ENCODE measurements at regions not wholly inside any gene's neighbourhood (a gene's known extent, or its start where the extent isn't known, plus 50 kb on each side); places are given as distances from the start of the nearest gene placed in this dataset.

DNA sequence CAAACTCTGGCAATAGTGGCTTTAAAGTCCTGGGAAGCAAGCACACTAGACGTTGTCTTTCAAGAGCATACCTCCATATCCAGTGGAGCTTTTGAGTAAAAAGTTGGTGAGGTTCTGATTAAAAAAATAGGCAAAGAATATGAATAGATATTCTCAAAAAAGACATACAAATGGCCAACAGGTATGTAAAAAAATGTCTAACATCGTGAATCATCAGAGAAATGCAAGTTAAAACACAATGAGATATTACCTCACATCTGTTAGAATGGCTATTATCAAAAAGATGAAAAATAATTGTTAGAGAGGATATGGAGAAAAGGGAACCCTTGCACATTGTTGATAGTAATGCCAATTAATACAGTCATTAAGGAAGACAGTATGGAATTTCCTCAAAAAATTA is 407.1 kb downstream of the MDFIC start (continued):
- TF ChIP-seq ZBTB1 (tag by site-specific recombination; IDR thresholded peaks at IDR 0.05): no peak
- no peak for TF ChIP-seq ZNF221 (tag by site-specific recombination; IDR thresholded peaks at IDR 0.05; ENCODE audit: borderline replicate concordance)

DNA sequence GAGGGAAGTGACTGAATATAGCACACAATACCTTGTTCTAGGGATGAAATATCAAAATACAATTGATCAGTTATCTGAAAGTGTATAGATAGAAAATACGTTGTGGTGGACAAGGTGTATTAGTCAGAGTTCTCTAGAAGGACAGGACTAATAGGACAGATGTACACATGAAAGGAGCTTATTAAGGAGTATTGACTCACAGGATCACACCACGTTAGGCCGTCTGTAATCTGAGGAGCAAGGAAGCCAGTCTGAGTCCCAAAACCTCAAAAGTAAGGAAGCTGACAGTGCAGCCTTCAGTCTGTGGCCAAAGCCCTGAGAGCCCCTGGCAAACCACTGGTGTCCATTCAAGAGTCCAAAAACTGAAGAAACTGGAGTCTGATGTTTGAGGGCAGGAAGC is 406.1 kb downstream of the MDFIC start:
- CTCF ChIA-PET: no interaction called here

More for the DNA sequence above, 406.1 kb downstream of the MDFIC start:
- H3K4me1 ChIP-seq (ENCODE audit: control insufficient read depth, insufficient read depth, low read length): no peaks in the 10 kb centered on the region
- no peak overlapping the region for H3K27ac ChIP-seq (ENCODE audit: extremely low read depth, low read depth, low read length)
- H3K9me3 ChIP-seq (ENCODE audit: control insufficient read depth, insufficient read depth, low read depth, low read length): no peaks in the 10 kb centered on the region
- POLR2A ChIA-PET: no interaction called here
- H3K4me3 ChIP-seq (ENCODE audit: low read depth, low read length): no peak overlapping the region
- TF ChIP-seq ZNF768 (tag by site-specific recombination; IDR thresholded peaks at IDR 0.05) (no peak), HOXD13 (CRISPR knock-in tag; IDR thresholded peaks at IDR 0.05; ENCODE audit: borderline replicate concordance) (no peak), ZNF707 (tag by site-specific recombination; IDR thresholded peaks at IDR 0.05) (no peak), TCF7L2 (IDR thresholded peaks at IDR 0.05; ENCODE audit: borderline replicate concordance, low read depth, low read length) (no peak), ZBTB48 (tag by site-specific recombination; IDR thresholded peaks at IDR 0.05) (no peak), PRDM1 (tag by site-specific recombination; IDR thresholded peaks at IDR 0.05) (no peak), ZNF560 (tag by site-specific recombination; IDR thresholded peaks at IDR 0.05; ENCODE audit: borderline replicate concordance) (no peak), BCL11A (tag by site-specific recombination; IDR thresholded peaks at IDR 0.05; ENCODE audit: low read depth) (no peak), RBAK (tag by site-specific recombination; IDR thresholded peaks at IDR 0.05) (no peak), ZBTB26 (tag by site-specific recombination; optimal IDR thresholded peaks at IDR 0.05) (no peak), ZBTB17 (tag by site-specific recombination; IDR thresholded peaks at IDR 0.05) (no peak), KLF8 (tag by site-specific recombination; IDR thresholded peaks at IDR 0.05) (no peak), REST (tag by site-specific recombination; IDR thresholded peaks at IDR 0.05) (no peak), MYNN (tag by site-specific recombination; IDR thresholded peaks at IDR 0.05; ENCODE audit: borderline replicate concordance) (no peak)
- TF ChIP-seq, protein P1, sequence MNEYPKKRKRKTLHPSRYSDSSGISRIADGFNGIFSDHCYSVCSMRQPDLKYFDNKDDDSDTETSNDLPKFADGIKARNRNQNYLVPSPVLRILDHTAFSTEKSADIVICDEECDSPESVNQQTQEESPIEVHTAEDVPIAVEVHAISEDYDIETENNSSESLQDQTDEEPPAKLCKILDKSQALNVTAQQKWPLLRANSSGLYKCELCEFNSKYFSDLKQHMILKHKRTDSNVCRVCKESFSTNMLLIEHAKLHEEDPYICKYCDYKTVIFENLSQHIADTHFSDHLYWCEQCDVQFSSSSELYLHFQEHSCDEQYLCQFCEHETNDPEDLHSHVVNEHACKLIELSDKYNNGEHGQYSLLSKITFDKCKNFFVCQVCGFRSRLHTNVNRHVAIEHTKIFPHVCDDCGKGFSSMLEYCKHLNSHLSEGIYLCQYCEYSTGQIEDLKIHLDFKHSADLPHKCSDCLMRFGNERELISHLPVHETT (tag by site-specific recombination; IDR thresholded peaks at IDR 0.05): no peak
- TF ChIP-seq, protein P2, sequence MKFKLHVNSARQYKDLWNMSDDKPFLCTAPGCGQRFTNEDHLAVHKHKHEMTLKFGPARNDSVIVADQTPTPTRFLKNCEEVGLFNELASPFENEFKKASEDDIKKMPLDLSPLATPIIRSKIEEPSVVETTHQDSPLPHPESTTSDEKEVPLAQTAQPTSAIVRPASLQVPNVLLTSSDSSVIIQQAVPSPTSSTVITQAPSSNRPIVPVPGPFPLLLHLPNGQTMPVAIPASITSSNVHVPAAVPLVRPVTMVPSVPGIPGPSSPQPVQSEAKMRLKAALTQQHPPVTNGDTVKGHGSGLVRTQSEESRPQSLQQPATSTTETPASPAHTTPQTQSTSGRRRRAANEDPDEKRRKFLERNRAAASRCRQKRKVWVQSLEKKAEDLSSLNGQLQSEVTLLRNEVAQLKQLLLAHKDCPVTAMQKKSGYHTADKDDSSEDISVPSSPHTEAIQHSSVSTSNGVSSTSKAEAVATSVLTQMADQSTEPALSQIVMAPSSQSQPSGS (tag by site-specific recombination; IDR thresholded peaks at IDR 0.05; ENCODE audit: low read depth): no peak
- no peaks in the 10 kb centered on the region for H3K36me3 ChIP-seq (ENCODE audit: control insufficient read depth in 2 of 2, insufficient read depth in 1 of 2, low read length in 2 of 2)
